ENCODE measurements at regions not wholly inside any gene's neighbourhood (a gene's known extent, or its start where the extent isn't known, plus 50 kb on each side); places are given as distances from the start of the nearest gene placed in this dataset.
"Not testable (repeated sequence)": the region's sequence is repeated elsewhere in the genome, so short reads cannot be mapped to it uniquely, and the experiment has no call there.

DNA sequence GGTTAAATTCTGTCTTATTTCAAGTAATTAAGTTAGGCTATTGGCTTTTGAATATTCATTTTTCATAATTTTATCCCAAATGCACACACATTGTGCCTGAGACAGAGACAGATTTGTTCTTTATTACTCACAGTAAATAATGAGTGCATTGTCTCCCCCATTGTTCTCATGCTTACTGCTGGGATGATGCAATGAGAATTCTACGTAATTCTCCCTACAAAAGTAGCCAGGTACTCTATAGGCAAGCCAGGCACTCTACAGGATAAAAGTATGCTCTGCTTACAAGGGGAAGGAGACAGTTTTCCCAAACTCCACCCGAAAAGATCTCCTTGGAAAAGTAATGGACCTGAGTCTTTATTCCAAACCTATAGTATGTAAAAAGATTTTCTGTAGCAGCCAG is 1890.7 kb upstream of the PCDH10 start:
- no peak for DNase-seq (ENCODE audit: low read depth)

DNA sequence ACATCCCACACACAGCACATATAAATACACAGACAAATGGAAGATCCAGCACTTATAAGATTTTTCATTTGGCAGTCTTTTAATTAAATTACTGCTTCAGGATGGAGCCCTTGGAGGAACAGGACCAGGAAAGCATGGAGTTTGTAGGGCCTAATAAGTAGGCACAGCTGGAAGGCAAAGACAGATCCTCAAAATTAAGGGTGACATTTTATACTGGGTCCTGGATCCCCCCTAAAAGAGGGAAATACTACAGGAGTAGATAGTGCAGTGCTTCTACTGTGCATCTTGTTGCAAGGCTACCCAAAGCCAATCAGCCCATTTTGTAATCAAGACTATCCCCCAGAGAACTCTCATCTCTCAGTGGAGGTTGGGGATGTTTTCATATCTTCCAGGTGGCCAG is 1860.7 kb upstream of the PCDH10 start:
- no peak for DNase-seq (ENCODE audit: low read depth)

DNA sequence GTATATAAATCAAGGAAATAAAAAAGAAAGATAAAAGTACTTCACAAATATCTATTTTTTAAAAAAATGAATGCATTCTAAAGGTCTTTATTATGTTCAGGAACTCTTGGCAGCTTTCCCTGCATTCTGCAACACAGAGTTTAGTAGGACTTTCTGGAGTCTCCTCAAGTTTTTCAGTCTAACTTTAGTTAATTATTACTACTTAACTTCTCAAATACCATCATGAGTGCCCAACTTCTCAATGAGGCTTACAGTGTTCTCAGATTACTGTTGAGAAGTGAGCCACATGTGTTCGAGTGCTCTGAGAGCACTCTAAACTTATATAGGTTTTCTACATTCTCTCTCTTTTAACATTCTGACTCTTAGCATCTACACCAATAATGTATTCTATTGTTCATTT is 1852.9 kb upstream of the PCDH10 start:
- no peak for DNase-seq (ENCODE audit: low read depth)

DNA sequence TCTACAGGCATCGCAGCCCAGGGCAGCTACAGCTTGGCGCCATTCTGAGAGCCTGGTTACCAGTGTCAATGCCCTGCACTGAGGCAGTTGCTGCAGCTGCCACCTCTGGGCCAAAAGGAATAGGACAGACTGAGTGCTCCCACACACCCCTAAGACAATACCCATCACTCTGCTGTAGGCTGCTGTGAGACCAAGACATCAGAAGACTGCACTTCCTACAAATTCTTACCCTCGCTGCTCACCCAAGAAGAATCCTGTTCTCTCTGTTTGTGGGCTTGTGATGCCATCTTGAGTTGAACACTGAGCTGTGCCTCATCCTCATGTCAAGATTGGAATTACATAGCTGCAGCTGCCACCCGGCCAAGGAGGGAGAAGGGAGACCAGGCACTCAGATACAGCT is 1847.0 kb upstream of the PCDH10 start:
- DNase-seq (ENCODE audit: low read depth) = no peak

DNA sequence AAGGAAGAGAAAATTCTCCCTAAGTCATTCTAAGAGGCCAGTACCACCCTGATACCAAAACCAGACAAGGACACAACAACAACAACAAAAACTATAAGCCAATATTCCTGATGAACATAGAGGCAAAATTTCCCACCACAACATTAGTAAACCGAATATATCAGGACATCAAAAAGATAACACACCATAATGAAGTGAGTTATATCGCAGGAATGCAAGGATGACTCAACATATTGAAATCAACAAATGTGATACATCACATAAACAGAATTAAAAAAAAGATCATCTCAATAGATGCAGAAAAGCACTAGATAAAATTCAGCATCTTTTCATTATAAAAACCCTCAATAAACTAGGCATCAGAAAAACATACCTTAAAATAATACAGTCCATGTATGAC is 1844.4 kb upstream of the PCDH10 start:
- DNase-seq (ENCODE audit: low read depth) = no peak

DNA sequence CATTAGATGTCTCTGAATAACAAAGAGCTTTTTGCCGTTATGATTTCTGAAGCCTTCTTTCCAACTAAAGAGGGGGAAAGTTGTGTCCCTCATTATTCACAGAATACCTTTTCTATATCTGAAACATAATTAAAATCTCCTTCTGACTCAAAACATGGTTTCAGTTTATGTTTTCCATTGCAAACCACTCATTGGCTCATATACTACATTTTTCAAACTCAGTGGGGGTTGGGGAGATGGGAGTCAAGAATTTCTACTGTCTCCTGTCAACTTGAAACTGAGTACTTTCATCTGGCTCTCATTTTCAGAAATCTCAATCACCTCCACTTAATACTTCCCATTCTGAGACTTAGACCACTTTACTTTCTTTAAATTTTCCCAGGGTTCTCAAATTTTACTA is 1839.5 kb upstream of the PCDH10 start:
- DNase-seq (ENCODE audit: low read depth) = no peak

DNA sequence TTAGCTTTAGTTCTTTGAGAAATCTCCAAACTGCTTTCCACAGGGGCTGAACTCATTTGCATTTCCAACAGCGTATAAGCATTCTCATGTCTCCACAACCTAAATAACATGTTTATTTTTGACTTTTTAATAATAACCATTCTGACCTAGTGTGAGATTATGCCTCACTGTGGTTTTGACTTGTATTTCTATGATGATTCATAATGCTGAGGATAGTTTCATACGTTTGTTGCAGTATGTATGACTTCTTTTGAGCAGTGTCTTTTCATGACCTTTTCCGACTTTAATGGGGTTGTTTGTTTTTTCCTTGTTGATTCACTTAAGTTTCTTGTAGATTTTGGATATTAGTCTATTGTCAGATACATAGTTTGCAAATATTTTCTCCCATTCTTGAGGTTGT is 1833.0 kb upstream of the PCDH10 start:
- DNase-seq (ENCODE audit: low read depth) = no peak

DNA sequence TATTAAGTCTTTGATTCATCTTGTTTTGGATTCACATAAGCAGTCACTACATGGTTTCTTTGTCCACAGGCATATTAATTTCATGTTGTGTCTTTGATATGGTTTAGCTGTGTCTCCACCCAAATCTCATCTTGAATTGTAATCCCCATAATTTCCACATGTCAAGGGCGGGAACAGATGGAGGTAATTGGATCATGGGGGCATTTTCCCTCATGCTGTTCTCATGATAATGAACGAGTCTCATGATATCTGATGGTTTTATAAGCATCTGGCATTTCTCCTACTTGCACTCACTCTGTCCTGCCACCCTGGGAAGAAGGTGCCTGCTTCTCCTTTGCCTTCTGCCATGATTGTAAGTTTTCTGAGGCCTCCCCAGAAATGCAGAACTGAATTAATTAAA is 1811.2 kb upstream of the PCDH10 start:
- no peak for DNase-seq (ENCODE audit: low read depth)

DNA sequence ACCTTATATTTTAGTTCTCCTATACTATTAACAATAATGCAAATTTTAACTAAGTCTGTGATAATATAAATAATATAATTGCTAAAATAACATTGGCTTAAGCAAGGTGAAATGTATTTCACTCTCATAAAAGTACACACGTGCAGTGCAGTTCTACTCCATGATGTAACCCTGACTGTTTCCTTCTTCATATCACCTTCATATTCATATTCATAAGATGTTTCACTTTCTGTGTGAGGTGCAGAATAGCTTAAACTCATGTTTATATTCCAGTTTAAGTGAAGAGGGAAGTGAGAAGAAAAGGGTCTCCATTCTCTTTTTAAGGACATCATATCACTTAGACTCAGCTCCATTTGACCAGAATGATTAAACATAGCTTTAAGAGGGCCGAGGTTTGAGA is 1810.0 kb upstream of the PCDH10 start:
- no peak for DNase-seq (ENCODE audit: low read depth)

DNA sequence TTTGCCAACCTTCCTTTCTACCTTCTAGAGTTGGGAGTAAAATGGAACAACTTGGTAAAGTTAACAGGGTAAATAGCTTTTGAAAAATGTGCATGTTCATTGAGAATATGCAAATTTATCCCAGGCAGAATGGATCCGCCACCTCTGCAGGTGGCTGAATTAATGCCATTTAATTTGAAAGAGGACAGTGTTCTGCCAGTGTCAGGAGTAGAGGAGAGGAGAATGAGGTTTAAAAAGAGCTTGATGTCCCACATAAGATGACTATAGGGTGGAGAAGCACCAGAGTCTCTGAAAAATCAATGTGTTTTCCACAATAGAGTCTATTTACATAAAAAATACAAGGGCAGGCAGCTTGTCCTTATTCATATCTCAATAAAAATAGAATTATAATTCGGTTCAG is 1804.3 kb upstream of the PCDH10 start:
- DNase-seq (ENCODE audit: low read depth) = no peak

DNA sequence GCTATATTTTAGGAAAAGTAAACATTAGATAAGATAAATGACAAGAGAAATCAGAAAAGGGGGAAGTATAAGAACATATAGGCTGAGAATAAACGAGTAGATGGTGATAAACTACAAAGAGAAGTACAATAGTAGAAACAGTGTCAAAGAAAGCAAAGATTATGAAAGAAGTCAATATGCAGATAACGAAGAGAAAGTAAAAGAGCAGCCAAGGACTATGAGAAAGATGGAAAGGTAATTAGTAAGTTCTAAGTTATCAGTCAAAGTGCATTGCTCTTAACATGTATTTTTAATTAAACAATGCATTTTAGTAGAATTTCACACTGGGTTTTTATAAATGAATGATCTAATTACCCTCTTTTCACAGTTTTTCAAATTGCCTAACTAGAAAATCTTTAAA is 1801.3 kb upstream of the PCDH10 start:
- no peak for DNase-seq (ENCODE audit: low read depth)

DNA sequence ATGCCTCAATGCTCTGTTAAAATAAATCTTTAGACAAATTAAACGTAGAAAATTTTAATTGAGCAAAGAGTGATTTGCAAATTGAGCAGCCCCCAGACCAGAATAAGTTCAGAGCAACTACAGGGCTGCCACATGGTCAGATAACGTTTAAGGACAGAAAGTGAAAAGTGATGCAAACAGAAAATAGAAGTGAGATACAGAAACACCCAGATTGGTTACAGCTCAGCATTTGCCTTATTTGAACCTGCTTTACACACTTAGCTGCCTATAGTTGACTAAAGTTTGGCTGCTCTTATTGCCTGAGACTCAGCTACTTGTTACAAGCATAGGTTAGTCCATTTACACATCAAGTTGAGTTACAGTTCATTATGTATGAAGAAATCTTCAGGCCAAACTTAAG is 1800.8 kb upstream of the PCDH10 start:
- no peak for DNase-seq (ENCODE audit: low read depth)

DNA sequence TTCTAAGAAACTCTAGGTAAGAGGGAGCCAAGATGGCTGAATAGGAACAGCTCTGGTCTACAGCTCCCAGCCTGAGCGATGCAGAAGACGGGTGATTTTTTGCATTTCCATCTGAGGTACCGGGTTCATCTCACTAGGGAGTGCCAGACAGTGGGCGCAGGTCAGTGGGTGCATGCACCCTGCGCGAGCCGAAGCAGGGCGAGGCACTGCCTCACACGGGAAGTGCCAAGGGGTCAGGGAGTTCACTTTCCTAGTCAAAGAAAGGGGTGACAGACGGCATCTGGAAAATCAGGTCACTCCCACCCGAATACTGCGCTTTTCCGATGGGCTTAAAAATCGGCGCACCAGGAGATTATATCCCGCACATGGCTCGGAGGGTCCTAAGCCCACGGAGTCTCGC is 1796.7 kb upstream of the PCDH10 start:
- not testable (repeated sequence) for DNase-seq (ENCODE audit: low read depth)

DNA sequence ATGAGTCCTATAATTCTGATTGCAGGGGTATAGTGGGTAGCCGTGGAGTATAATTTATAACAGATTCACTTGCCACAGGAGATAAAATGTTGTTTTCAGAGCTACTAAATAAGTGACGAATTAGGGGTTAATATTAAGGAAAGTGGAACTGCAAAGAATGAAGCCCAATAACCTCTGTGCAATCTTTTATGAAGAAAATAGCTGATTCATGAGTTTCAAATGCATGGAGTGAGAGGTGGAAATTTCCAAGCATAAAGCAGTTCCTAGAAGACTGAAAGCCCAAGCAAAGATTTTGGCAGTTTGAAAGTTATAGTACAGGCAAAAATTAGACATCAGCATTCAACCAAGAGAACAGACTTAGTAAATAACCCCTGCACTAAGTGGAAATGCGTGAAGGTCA is 1782.4 kb upstream of the PCDH10 start:
- DNase-seq (ENCODE audit: low read depth) = no peak

DNA sequence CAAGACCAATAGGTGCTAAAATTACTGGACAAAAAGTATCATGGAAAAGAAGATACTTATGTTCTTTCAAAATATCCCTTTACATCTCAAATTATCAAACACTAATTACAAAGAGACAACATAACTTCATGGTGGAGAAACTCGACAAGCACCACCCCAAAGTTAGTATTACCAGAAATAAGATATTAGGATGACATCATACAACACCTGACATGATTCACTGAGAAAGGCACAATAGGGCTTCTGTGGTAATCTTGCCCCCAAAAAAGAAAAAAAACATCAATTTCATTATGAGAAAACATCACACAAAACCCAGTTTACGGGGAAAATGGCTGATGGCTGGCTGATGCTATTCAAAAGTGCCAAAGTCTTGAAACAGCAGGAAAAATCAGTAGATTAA is 1781.7 kb upstream of the PCDH10 start:
- no peak for DNase-seq (ENCODE audit: low read depth)

DNA sequence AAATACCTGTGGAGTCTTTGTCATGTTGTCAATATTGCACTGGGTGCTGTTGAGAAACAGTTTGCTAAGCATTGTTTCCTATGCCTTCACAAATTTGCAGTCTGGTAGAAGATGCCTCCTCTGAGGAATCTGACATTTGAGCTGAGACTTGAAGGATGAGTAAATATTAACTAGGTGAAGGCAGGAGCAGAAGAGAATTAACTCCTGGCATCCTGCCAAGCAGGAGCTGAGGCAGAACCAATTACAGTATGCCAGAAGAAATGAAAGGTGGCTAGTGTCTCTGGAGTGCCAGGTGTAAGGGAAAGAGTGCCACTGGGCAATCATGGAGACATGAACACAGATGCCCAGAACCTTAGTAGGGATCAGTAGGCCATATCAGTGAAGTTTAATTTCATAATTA is 1778.2 kb upstream of the PCDH10 start:
- DNase-seq (ENCODE audit: low read depth) = no peak

DNA sequence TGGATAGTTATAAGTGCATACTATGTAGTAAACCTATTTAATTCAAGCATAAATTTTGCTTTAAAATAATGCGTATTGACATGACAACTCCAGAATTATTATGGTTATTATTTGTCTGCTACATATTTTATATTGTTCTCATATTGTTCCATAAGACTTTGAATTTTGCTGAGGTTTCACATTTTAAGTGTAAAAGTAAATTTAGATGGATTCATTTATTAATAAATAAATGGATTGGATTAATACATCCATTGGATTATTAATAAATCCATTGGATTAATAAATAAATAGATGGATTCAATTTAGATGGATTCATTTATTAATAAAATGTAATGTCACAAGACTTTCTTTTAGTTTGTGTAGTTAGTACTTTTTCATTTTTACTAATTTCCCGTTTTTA is 1768.0 kb upstream of the PCDH10 start:
- DNase-seq (ENCODE audit: low read depth) = no peak

DNA sequence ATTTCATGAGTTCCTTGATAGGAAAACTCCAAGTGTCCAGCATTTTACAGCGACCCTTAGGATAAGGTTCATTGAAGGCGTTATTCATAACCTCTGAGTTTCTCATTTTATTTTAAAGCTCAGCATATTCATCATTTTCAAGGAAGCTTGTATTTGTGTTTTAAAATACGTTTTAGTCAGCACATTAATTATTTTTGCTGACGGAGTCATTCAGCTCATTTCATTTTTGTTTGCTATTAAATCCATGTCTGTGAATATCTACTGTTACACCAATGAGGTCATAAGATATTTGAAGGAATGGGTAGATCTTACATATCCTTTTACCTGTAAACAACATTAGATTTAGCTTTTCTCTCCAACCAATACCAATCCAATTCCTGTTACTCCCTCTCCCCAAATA is 1766.3 kb upstream of the PCDH10 start:
- no peak for DNase-seq (ENCODE audit: low read depth)

DNA sequence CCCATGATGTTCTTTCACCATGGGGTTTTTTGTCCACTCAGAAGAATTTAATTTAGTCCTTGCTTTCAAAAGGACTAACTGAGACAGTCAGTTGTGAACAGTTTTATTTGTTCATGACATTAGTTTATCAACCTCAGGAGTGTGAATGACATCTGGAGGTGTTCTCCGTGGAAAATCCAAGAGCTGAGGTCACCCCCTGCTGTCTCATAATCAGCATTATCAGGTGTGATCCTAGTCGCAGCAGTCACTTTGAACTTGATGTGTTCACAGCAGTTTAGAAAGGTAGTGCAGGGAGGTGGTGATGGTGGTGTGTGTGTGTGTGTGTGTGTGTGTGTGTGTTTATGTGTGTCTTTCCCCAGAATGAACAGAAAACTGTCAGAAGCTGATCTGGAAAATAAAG is 1760.8 kb upstream of the PCDH10 start:
- DNase-seq (ENCODE audit: low read depth) = no peak

DNA sequence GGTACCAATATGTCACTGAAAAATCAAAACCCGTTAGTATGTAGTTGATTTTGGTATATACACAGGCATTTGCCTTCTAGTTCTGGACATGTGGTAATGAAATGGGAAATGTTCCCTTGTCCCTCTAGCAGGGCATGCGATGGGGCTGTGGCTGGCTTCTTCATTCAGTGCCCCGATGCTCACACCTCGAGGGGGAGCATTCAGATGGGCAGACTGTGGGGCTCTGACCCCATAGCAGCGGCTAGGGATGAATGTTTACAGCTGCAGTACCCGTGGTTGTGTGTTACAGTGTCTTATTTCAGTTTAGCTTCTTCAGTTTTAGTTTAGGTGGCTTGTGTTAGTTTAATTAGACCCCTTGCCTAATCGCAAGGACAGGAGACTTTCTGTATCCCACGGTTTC is 1741.0 kb upstream of the PCDH10 start:
- no peak for DNase-seq (ENCODE audit: low read depth)

DNA sequence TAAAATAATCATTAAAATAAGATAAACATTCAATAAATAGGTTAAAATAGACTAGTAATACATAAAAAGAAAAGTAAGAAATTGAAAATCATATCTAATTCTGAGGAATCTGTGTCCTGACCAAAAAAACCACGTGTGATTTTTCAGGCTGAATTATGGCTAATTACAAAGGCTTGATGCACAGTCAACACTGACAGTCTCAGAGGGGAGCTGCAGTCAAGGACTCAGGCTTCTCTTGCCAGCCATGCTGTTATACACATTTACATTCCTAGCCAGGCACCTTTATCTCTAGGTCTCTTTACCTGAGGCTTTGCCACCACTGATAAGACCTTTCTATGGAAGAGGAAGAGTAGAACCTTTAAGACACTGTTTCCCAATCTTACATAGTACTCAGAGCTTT is 1737.7 kb upstream of the PCDH10 start:
- no peak for DNase-seq (ENCODE audit: low read depth)

DNA sequence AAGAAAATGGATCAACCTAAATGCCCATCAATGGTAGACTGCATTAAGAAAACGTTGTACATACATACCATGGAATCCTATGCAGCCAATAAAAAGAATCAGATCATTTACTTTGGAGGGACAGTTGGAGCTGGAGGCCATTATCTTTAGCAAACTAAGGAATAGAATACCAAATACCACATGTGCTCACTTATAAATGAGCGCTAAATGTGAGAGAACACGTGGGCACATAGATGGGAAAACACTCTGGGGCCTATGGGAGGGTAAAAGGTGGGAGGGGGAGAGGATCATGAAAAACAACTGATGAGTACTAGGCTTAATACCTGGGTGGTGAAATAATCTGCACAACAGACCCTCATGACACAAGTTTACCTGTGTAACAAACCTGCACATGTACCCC is 1729.9 kb upstream of the PCDH10 start:
- DNase-seq (ENCODE audit: low read depth) = no peak

DNA sequence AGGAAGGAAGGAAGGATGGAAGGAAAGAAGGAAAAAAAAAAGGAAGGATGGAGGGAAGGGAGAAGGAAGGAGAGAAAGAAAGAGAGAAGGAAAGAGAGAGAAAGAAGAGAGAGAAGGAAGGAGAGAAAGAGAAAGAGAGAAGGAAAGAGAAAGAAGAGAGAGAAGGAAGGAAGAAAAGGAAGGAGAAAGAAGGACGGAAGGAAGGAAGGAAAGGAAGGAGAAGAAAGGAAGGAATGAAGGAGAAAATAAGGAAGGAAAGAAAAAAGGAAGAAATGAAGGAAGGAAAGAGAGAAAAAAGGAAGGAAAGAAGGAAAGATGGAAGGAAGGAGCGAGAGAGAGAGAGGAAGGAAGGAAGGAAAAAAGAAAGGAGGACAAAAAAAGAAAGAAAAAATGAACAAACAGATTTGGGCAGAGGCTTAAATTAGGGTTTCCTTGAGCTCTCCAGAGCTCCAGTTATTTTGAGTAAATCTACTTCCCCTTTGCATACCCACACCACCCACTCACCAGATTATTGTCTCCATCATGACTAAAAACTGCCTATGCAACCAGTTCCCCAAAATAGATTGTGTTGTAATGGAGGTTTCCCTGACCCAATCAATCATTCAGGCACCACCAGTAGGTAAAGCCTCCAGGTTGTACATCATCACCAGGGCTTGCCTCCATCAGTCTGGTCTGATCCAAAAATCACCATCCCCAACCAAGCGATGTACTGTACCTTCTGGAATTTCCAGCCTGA is 1722.9 kb upstream of the PCDH10 start:
- DNase-seq (ENCODE audit: low read depth) = no peak

DNA sequence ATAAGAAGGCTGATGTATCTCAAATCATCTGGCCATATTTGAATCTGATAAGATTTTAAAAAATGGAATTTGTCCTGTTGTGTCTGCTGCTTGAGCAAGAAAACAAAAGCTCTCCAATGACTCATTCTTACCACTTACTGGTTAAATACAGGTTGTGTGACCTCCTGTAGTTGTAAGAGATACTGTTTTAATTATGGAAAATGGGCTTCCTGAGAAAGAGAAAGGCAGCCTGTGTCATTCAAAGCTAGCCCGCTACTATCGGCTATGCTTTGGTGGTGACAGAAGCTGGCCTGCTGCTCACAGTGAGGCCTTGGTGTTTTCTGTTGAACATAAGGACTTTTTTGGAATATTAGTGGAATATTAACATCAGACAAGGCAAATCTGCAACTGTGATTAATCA is 1722.1 kb upstream of the PCDH10 start:
- no peak for DNase-seq (ENCODE audit: low read depth)
